ENCODE measurements at regions not wholly inside any gene's neighbourhood (a gene's known extent, or its start where the extent isn't known, plus 50 kb on each side); places are given as distances from the start of the nearest gene placed in this dataset.

- no peak overlapping the region for H3K27ac ChIP-seq (ENCODE audit: low read depth, low read length)
- no peak for DNase-seq
- Mint-ChIP-seq H3K9me3 (no peaks in the 10 kb centered on the region), H3K4me3 (no peak overlapping the region), H3K4me1 (peaks cover 0 to 4% (median 0%) of the 10 kb centered on the region in 7 donors), H3K27me3 (peaks cover 6 to 21% (median 10%) of the 10 kb centered on the region in 5 donors), H3K27ac (no peak overlapping the region), H3K36me3 (no peaks in the 10 kb centered on the region)
- H3K36me3 ChIP-seq (ENCODE audit: control insufficient read depth in 2 of 3, insufficient read depth in 3 of 3, low read length in 3 of 3): no peaks in the 10 kb centered on the region
- H3K9me3 ChIP-seq (ENCODE audit: control insufficient read depth in 2 of 3, low read length in 3 of 3): no peaks in the 10 kb centered on the region
- intact Hi-C loops (cut with micrococcal nuclease): no loop called here
- no peaks in the 10 kb centered on the region for H3K4me1 ChIP-seq (ENCODE audit: control insufficient read depth in 2 of 2, insufficient read depth in 2 of 2, low read length in 2 of 2)
- POLR2A ChIA-PET: no interaction called here
- no peak overlapping the region for H3K4me3 ChIP-seq (ENCODE audit: low read length)
- no peak for ATAC-seq
- no peaks in the 10 kb centered on the region for H3K27me3 ChIP-seq (ENCODE audit: control insufficient read depth in 2 of 2, insufficient read depth in 2 of 2, low read length in 2 of 2)
- CTCF ChIA-PET: no interaction called here
Measured at GRCh38 chr2:45275806-45276205, 266.6 kb upstream of the SIX2 start.

- Histone ChIP-seq H3K27ac (ENCODE audit: low read depth, low read length) (no peak overlapping the region), H3K36me3 (ENCODE audit: control insufficient read depth in 2 of 3, insufficient read depth in 3 of 3, low read length in 3 of 3) (no peaks in the 10 kb centered on the region), H3K9me3 (ENCODE audit: control insufficient read depth in 2 of 3, low read length in 3 of 3) (no peaks in the 10 kb centered on the region), H3K4me3 (ENCODE audit: low read length) (no peak overlapping the region), H3K4me1 (ENCODE audit: control insufficient read depth in 2 of 2, insufficient read depth in 2 of 2, low read length in 2 of 2) (no peaks in the 10 kb centered on the region), H3K27me3 (ENCODE audit: control insufficient read depth in 2 of 2, insufficient read depth in 2 of 2, low read length in 2 of 2) (no peaks in the 10 kb centered on the region)
- Mint-ChIP-seq H3K27ac (no peak overlapping the region), H3K36me3 (no peaks in the 10 kb centered on the region), H3K27me3 (peaks cover 10 to 25% (median 11%) of the 10 kb centered on the region in 5 donors), H3K4me1 (peaks cover 0 to 4% (median 0%) of the 10 kb centered on the region in 7 donors), H3K9me3 (no peaks in the 10 kb centered on the region), H3K4me3 (no peak overlapping the region)
- CTCF ChIA-PET: no interaction called here
- POLR2A ChIA-PET: no interaction called here
- intact Hi-C loops (cut with micrococcal nuclease): no loop called here
- ATAC-seq (no peak), DNase-seq (no peak)
Measured at GRCh38 chr2:45275242-45275805, 266.1 kb upstream of the SIX2 start.

- no peak for DNase-seq
- CTCF ChIA-PET: no interaction called here
Measured at GRCh38 chr2:45274250-45274926, 265.1 kb upstream of the SIX2 start.

GRCh38 chr2:45273412-45274249, 264.4 kb upstream of the SIX2 start:
- ChIA-PET CTCF (no interaction called here), POLR2A (no interaction called here)
- no peaks in the 10 kb centered on the region for H3K27me3 ChIP-seq (ENCODE audit: control insufficient read depth in 2 of 2, insufficient read depth in 2 of 2, low read length in 2 of 2)

More at GRCh38 chr2:45274250-45274926, 265.1 kb upstream of the SIX2 start:
- Histone ChIP-seq H3K4me3 (ENCODE audit: low read length) (no peak overlapping the region), H3K4me1 (ENCODE audit: control insufficient read depth in 2 of 2, insufficient read depth in 2 of 2, low read length in 2 of 2) (no peaks in the 10 kb centered on the region), H3K27ac (ENCODE audit: low read depth, low read length) (no peak overlapping the region), H3K9me3 (ENCODE audit: control insufficient read depth in 2 of 3, low read length in 3 of 3) (no peaks in the 10 kb centered on the region), H3K36me3 (ENCODE audit: control insufficient read depth in 2 of 3, insufficient read depth in 3 of 3, low read length in 3 of 3) (no peaks in the 10 kb centered on the region), H3K27me3 (ENCODE audit: control insufficient read depth in 2 of 2, insufficient read depth in 2 of 2, low read length in 2 of 2) (no peaks in the 10 kb centered on the region)
- intact Hi-C loops (cut with micrococcal nuclease): no loop called here
- H3K27me3 Mint-ChIP-seq: peaks cover 11 to 29% (median 18%) of the 10 kb centered on the region in 5 donors
- no peaks in the 10 kb centered on the region for H3K36me3 Mint-ChIP-seq
- POLR2A ChIA-PET: no interaction called here
- no peaks in the 10 kb centered on the region for H3K9me3 Mint-ChIP-seq
- no peak overlapping the region for H3K27ac Mint-ChIP-seq
- H3K4me1 Mint-ChIP-seq: peaks cover 0 to 4% (median 0%) of the 10 kb centered on the region in 7 donors
- no peak for ATAC-seq
- H3K4me3 Mint-ChIP-seq: no peak overlapping the region

GRCh38 chr2:45272549-45273265, 263.5 kb upstream of the SIX2 start:
- POLR2A ChIA-PET: no interaction called here
- Mint-ChIP-seq H3K9me3 (no peaks in the 10 kb centered on the region), H3K4me1 (peaks cover 0 to 9% (median 0%) of the 10 kb centered on the region in 7 donors), H3K27ac (no peak overlapping the region), H3K4me3 (no peak overlapping the region), H3K27me3 (peaks cover 8 to 32% (median 23%) of the 10 kb centered on the region in 5 donors), H3K36me3 (no peaks in the 10 kb centered on the region)
- no peaks in the 10 kb centered on the region for H3K27me3 ChIP-seq (ENCODE audit: control insufficient read depth in 2 of 2, insufficient read depth in 2 of 2, low read length in 2 of 2)
- ATAC-seq (no peak), DNase-seq (no peak)
- H3K4me1 ChIP-seq (ENCODE audit: control insufficient read depth in 2 of 2, insufficient read depth in 2 of 2, low read length in 2 of 2): no peaks in the 10 kb centered on the region
- CTCF ChIA-PET: no interaction called here
- H3K9me3 ChIP-seq (ENCODE audit: control insufficient read depth in 2 of 3, low read length in 3 of 3): no peaks in the 10 kb centered on the region
- intact Hi-C loops (cut with micrococcal nuclease): no loop called here
- H3K36me3 ChIP-seq (ENCODE audit: control insufficient read depth in 2 of 3, insufficient read depth in 3 of 3, low read length in 3 of 3): no peaks in the 10 kb centered on the region
- no peak overlapping the region for H3K4me3 ChIP-seq (ENCODE audit: low read length)
- H3K27ac ChIP-seq (ENCODE audit: low read depth, low read length): no peak overlapping the region

More at GRCh38 chr2:45273412-45274249, 264.4 kb upstream of the SIX2 start:
- Histone ChIP-seq H3K27ac (ENCODE audit: low read depth, low read length) (no peak overlapping the region), H3K9me3 (ENCODE audit: control insufficient read depth in 2 of 3, low read length in 3 of 3) (no peaks in the 10 kb centered on the region), H3K36me3 (ENCODE audit: control insufficient read depth in 2 of 3, insufficient read depth in 3 of 3, low read length in 3 of 3) (no peaks in the 10 kb centered on the region), H3K4me1 (ENCODE audit: control insufficient read depth in 2 of 2, insufficient read depth in 2 of 2, low read length in 2 of 2) (no peaks in the 10 kb centered on the region), H3K4me3 (ENCODE audit: low read length) (no peak overlapping the region)
- ATAC-seq: no peak
- Mint-ChIP-seq H3K4me1 (peaks cover 0 to 9% (median 0%) of the 10 kb centered on the region in 7 donors), H3K9me3 (no peaks in the 10 kb centered on the region), H3K27ac (no peak overlapping the region), H3K27me3 (peaks cover 5 to 27% (median 16%) of the 10 kb centered on the region in 5 donors), H3K36me3 (no peaks in the 10 kb centered on the region), H3K4me3 (no peak overlapping the region)
- intact Hi-C loops (cut with micrococcal nuclease): no loop called here
- DNase-seq: no peak

GRCh38 chr2:45269149-45269793, 260.0 kb upstream of the SIX2 start:
- no peaks in the 10 kb centered on the region for H3K9me3 ChIP-seq (ENCODE audit: control insufficient read depth in 2 of 3, low read length in 3 of 3)
- Mint-ChIP-seq H3K27ac (no peak overlapping the region), H3K27me3 (peaks cover 10 to 41% (median 32%) of the 10 kb centered on the region in 5 donors), H3K9me3 (no peaks in the 10 kb centered on the region), H3K4me3 (no peak overlapping the region), H3K4me1 (peaks cover 0 to 9% (median 0%) of the 10 kb centered on the region in 7 donors), H3K36me3 (no peaks in the 10 kb centered on the region)
- no peak overlapping the region for H3K4me3 ChIP-seq (ENCODE audit: low read length)
- no peak overlapping the region for H3K27ac ChIP-seq (ENCODE audit: low read depth, low read length)
- DNase-seq (no peak), ATAC-seq (no peak)
- no peaks in the 10 kb centered on the region for H3K36me3 ChIP-seq (ENCODE audit: control insufficient read depth in 2 of 3, insufficient read depth in 3 of 3, low read length in 3 of 3)
- ChIA-PET CTCF (no interaction called here), POLR2A (no interaction called here)
- no peaks in the 10 kb centered on the region for H3K27me3 ChIP-seq (ENCODE audit: control insufficient read depth in 2 of 2, insufficient read depth in 2 of 2, low read length in 2 of 2)
- H3K4me1 ChIP-seq (ENCODE audit: control insufficient read depth in 2 of 2, insufficient read depth in 2 of 2, low read length in 2 of 2): no peaks in the 10 kb centered on the region
- intact Hi-C loops (cut with micrococcal nuclease): no loop called here
